Esophagus squamous epithelium (tissue), 5 donors: ENCODE measurements at regions not wholly inside any gene's neighbourhood (a gene's known extent, or its start where the extent isn't known, plus 50 kb on each side); places are given as distances from the start of the nearest gene placed in this dataset.
"Not testable (repeated sequence)": the region's sequence is repeated elsewhere in the genome, so short reads cannot be mapped to it uniquely, and the experiment has no call there.

Source experiments
- DNase-seq: peaks from one replicate; lab custom pipeline; 2025; lab: John Stamatoyannopoulos, UW
- H3K27ac ChIP-seq, 4 donors: fragments of 200-600 bp; sonication (generic); one replicate each; pipeline ENCODE4 v1.5.1; 2016 to 2019; ENCODE audit warnings: mild to moderate bottlenecking in 1 of 4
- H3K27me3 ChIP-seq, 4 donors: fragments of 200-600 bp; sonication (generic); 1 replicate in 3 of 4; 2 replicates in 1 of 4; pipeline versions ENCODE4 v1.5.1 to v1.6.0; 2017 to 2021; ENCODE audit warnings: antibody characterized with exemption in 1 of 4
- H3K36me3 ChIP-seq, 3 donors: fragments of 200-600 bp; sonication (generic); one replicate each; pipeline ENCODE4 v1.5.1; 2016 to 2019
- H3K4me1 ChIP-seq, 3 donors: fragments of 200-600 bp; sonication (generic); one replicate each; pipeline ENCODE4 v1.5.1; 2017 to 2019
- H3K4me3 ChIP-seq, 4 donors: fragments of 200-600 bp; sonication (generic); 1 replicate in 3 of 4; 2 replicates in 1 of 4; pipeline ENCODE4 v1.5.1; 2016 to 2019; ENCODE audit warnings: mild to moderate bottlenecking in 2 of 4, moderate library complexity in 1 of 4
- H3K9me3 ChIP-seq, 3 donors: fragments of 200-600 bp; sonication (generic); one replicate each; pipeline ENCODE4 v1.5.1; 2016 to 2019
- POLR2A ChIP-seq, 4 donors: fragments of 450-650 bp; IDR thresholded peaks; one replicate each; pipeline ENCODE4 v1.6.1; 2017; ENCODE audit warnings: antibody characterized with exemption in 4 of 4, mild to moderate bottlenecking in 4 of 4, moderate library complexity in 3 of 4
- WGBS, 2 donors: methylation state at CpG; one replicate each; pipeline ENCODE4 v1.1.5; 2018; 5-methylcytosine and 5-hydroxymethylcytosine counted together
- intact Hi-C: fragments of 100-400 bp; cut with DNase I; formaldehyde crosslinking; loops from one replicate; pipeline ENCODE4 v1.15.0; 2022
- TF ChIP-seq, protein P1 (sequence below), 6 experiments: fragments of 450-650 bp in 4 of 6; fragments of 200-600 bp in 2 of 6; sonication (generic) in 2 of 6; IDR thresholded peaks; one replicate each; pipeline ENCODE4 v1.5.1; 2016 to 2019; ENCODE audit warnings: antibody characterized with exemption in 6 of 6, mild to moderate bottlenecking in 4 of 6, moderate library complexity in 4 of 6
- donor health status: DM: yes; HTN: yes; CAD: no.

DNA sequence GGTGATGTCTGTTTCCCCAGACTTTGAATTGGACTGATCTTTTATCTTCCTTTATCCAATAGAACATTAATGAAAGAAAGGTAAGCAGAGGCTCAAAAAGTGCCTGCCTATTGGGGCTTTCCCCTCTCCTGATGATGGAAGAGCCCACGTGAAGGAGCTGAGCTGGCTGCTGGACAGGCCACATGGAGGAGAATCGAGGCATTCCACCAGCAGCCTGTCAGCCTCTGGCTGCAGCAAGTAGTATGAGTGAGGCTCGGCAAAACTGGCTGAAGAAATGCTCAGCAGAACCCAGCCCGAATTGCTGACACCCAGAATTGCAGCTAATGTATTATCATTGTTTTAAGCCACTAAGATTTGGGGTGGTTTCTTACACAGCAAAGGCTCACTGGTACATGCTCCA is 66.5 kb upstream of the STC2 start:
- 50 to 57% methylated on average over 2 to 4 of the region's 4 CpGs for WGBS, 2 donors
- H3K9me3 ChIP-seq: peaks cover 0 to 12% (median 0%) of the 10 kb centered on the region in 3 donors
- H3K36me3 ChIP-seq: no peaks in the 10 kb centered on the region
- H3K27ac ChIP-seq: no peak overlapping the region
- no peak for DNase-seq
- TF ChIP-seq POLR2A (IDR thresholded peaks at IDR 0.05): no peak
- TF ChIP-seq, protein P1, sequence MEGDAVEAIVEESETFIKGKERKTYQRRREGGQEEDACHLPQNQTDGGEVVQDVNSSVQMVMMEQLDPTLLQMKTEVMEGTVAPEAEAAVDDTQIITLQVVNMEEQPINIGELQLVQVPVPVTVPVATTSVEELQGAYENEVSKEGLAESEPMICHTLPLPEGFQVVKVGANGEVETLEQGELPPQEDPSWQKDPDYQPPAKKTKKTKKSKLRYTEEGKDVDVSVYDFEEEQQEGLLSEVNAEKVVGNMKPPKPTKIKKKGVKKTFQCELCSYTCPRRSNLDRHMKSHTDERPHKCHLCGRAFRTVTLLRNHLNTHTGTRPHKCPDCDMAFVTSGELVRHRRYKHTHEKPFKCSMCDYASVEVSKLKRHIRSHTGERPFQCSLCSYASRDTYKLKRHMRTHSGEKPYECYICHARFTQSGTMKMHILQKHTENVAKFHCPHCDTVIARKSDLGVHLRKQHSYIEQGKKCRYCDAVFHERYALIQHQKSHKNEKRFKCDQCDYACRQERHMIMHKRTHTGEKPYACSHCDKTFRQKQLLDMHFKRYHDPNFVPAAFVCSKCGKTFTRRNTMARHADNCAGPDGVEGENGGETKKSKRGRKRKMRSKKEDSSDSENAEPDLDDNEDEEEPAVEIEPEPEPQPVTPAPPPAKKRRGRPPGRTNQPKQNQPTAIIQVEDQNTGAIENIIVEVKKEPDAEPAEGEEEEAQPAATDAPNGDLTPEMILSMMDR (IDR thresholded peaks at IDR 0.05): no peak
- intact Hi-C loops: no loop called here
- no peak overlapping the region for H3K4me3 ChIP-seq
- H3K4me1 ChIP-seq: no peaks in the 10 kb centered on the region
- H3K27me3 ChIP-seq: peaks cover 0 to 3% (median 0%) of the 10 kb centered on the region in 4 donors

GRCh38 chr5:173392172-173392571 is 64.0 kb upstream of the STC2 start:
- DNase-seq: no peak
- TF ChIP-seq, protein P1 (IDR thresholded peaks at IDR 0.05): no peak
- TF ChIP-seq POLR2A (IDR thresholded peaks at IDR 0.05): no peak
- intact Hi-C loops: no loop called here

GRCh38 chr5:173391031-173391430 is 62.8 kb upstream of the STC2 start:
- DNase-seq: no peak
- H3K36me3 ChIP-seq: no peaks in the 10 kb centered on the region
- WGBS, 2 donors: 37 to 40% methylated on average over 7 of the region's 7 CpGs

More at GRCh38 chr5:173392172-173392571, 64.0 kb upstream of the STC2 start:
- Histone ChIP-seq H3K27me3 (peaks cover 0 to 3% (median 0%) of the 10 kb centered on the region in 4 donors), H3K9me3 (peaks cover 0 to 12% (median 0%) of the 10 kb centered on the region in 3 donors), H3K4me3 (no peak overlapping the region), H3K36me3 (no peaks in the 10 kb centered on the region), H3K4me1 (no peaks in the 10 kb centered on the region), H3K27ac (no peak overlapping the region)

DNA sequence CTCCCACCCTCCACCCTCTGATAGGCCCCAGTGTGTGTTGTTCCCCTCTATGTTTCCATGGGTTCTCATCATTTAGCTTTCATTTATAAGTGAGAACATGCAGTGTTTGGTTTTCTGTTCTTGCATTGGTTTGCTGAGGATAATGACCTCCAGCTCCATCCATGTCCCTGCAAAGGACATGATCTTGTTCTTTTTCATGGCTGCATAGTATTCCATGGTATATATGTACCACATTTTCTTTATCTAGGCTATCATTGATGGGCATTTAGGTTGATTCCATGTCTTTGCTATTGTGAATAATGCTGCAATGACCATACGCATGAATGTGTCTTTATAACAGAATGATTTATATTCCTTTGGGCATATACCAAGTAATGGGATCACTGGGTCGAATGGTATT is 59.1 kb upstream of the STC2 start:
- not testable (repeated sequence) for H3K4me1 ChIP-seq

More at GRCh38 chr5:173391031-173391430, 62.8 kb upstream of the STC2 start:
- H3K4me3 ChIP-seq: no peak overlapping the region
- TF ChIP-seq, protein P1 (IDR thresholded peaks at IDR 0.05): no peak
- no peak for TF ChIP-seq POLR2A (IDR thresholded peaks at IDR 0.05)
- peaks cover 0 to 12% (median 0%) of the 10 kb centered on the region in 3 donors for H3K9me3 ChIP-seq
- H3K27me3 ChIP-seq: peaks cover 0 to 3% (median 0%) of the 10 kb centered on the region in 4 donors
- intact Hi-C loops: no loop called here
- H3K27ac ChIP-seq: no peak overlapping the region
- H3K4me1 ChIP-seq: no peaks in the 10 kb centered on the region

GRCh38 chr5:173385832-173386360 is 57.7 kb upstream of the STC2 start:
- no peaks in the 10 kb centered on the region for H3K36me3 ChIP-seq
- DNase-seq: no peak
- H3K27me3 ChIP-seq: no peaks in the 10 kb centered on the region
- H3K4me1 ChIP-seq: no peaks in the 10 kb centered on the region
- no peak for TF ChIP-seq POLR2A (IDR thresholded peaks at IDR 0.05)
- TF ChIP-seq, protein P1 (IDR thresholded peaks at IDR 0.05): no peak
- no peaks in the 10 kb centered on the region for H3K9me3 ChIP-seq
- no peak overlapping the region for H3K27ac ChIP-seq
- H3K4me3 ChIP-seq: no peak overlapping the region
- intact Hi-C loops: no loop called here
- 59 to 61% methylated on average over 4 of the region's 4 CpGs for WGBS, 2 donors

More for the DNA sequence above, 59.1 kb upstream of the STC2 start:
- H3K27ac ChIP-seq, H3K4me3 ChIP-seq, H3K9me3 ChIP-seq, H3K27me3 ChIP-seq, H3K36me3 ChIP-seq, intact Hi-C loops, DNase-seq: not testable (repeated sequence)
- WGBS, 2 donors: 82 to 84% methylated on average over 2 of the region's 2 CpGs
